GM03348 (cell line): ENCODE measurements at regions not wholly inside any gene's neighbourhood (a gene's known extent, or its start where the extent isn't known, plus 50 kb on each side); places are given as distances from the start of the nearest gene placed in this dataset.

Experiments used
- DNase-seq: peaks from one replicate; pipeline ENCODE4 v3.0.0; 2012; ENCODE audit warnings: low spot score

GRCh38 chr9:118583414-118583813, 785.8 kb downstream of the BRINP1 start:
- DNase-seq: no peak

DNA sequence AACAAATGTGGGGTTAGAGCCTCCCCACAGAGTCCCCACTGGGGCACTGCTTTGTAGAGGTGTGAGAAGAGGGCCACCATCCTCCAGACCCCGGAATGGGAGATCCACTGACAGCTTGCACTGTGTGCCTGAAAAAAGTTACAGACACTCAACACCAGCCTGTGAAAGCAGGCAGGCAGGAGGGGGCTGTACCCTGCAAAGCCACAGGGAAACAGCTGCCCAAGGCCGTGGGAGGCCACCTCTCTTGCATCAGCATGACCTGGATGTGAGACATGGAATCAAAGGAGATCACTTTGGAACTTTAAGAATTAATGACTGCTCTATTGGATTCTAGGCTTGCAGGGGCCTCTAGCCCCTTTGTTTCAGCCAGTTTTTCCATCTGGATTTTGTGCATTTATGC, 782.3 kb downstream of the BRINP1 start:
- DNase-seq: no peak

DNA sequence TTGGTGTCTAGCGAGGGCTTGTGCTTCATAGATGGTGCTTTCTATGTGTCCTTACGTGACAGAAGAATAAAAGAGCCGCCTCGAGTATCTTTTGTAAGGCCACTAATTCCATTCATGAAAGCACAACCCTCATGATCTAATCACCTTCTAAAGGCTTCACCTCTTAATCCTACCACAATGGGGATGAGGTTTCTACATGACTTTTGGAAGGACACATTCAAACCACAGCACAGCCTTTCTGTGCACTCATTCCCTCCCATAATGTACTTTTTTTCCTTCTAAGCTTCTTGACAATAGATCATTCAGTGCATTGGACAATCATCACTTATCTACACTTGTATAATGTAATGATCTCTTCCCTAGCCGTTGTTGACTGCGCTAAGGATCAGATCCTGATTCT, 774.8 kb downstream of the BRINP1 start:
- DNase-seq: no peak

DNA sequence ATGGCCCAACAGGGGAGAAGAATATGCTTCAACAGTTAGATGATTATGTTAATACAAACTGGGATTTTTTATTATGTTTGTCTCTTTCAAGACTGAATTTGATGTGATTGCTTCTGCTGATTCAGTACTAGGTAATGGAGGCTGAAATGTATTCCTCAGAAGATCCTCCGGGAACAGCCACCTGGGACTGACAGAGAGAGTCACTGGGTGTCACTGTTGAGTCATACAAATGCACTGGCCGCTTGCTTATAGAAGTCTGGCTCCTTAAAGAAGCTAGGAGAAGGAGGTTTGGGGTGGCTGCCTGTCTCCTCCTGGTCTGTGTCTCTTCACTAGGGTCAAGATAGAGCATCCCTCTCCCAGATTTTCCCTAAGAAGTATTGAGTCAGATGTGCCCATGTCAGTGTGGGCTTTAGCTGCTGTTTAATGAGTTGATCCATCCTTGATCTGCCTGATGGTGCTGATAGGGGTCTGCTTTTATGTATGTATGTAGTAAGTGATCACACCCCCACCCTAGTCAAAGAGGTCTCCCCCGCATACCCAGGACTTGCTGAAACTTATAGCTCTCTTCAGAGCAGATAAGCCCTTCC, 773.4 kb downstream of the BRINP1 start:
- DNase-seq: peak; percentile 54

DNA sequence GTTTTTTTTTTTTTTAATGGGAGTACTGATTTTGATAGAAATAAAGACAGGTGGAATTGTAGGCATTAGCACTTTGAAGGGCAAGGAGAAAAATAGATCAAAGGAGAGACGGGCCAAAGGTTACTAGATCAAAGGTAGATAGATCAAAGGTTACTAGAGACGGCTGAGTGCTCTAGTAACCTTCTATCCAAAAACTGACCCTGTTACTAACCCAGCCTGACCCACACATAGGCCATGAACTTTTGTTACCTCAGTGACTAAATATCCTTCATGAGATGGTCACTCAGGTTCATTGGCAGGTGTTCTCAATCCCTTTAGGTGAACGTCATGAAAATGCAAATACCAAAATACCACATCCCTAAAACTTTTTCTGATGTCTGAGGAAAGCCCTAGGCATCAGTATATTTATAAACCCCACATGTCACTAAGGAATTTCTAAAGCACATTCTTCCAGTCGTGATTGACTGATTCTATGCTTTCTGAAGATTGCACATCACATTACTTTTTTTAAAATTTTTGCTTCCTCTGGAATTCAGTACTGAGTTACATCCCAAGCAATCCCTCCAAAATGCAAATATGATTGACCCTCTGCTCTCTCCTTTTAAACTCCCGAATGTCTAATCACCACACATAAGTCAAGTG, 772.7 kb downstream of the BRINP1 start:
- DNase-seq: no peak

- DNase-seq: no peak
These were observed 762.6 kb downstream of the BRINP1 start for GRCh38 chr9:118606668-118607067.

DNA sequence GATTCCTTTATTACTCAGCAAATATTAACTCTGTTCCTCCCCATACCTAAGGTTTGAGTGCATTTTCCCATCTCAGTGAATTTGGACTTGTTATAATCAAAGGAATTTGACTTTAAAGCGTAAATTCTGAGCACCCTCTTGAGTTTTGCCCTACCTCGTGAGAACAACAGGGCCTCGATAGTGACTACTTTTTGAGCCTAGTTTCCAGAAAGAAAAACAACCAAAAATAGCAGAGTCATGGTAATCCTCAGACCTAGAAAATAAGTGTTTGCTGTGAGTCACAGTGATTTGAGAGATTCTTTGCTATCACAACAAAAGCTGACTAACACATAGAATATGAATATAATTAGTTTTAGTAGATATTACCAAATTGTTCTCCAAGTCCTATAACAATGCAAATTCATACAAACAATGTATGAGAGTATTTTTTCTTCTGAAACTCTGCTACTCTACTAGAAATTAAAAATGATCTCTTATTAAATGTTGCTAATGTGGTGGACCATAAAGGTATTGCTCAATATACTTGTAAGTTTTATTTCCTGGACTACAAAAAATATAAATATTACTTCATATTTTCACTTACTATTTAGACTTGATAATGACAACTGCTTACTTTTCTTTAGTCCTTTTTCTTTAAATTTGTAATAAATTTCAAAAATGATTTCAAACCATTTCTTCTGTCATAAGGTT, 759.7 kb downstream of the BRINP1 start:
- DNase-seq: peak; percentile 60

DNA sequence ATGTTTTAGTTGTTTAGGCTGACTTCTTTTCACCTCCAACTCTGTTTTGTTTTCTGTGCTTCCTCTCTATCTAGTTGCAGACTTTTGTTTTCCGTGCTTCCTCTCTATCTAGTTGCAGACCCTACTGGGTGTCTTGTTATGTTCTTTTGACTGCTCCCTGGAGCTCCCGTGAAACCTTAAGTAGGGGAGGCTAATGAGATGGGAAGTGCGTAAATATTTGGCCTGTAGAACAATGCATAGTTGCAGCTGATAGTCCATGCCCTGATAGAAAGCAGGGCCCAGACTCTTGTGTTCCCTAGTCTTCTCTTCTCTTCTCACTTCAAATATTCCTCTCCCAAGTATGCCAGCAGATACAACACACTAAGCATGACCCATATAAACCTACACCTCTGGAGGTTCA, 757.0 kb downstream of the BRINP1 start:
- no peak for DNase-seq

GRCh38 chr9:118613996-118614395, 755.2 kb downstream of the BRINP1 start:
- no peak for DNase-seq

DNA sequence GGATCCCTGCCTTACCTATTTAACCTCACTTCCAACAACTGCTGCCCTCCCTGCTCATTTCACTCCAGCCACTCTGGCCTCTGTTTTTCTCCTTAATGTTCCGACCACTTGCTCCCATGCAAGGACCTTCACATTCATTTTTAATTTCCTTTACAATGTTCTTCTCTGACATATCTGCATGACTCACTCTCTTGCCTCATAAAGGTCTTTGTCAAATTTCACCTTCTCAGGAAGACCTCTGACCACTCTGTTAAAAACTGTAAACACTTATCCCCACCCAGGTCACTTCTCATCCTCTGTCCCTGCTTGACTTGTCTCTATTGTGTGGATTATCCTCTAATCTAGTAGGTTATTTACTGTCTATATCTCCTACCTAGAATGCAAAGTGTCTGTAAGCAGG, 751.2 kb downstream of the BRINP1 start:
- DNase-seq: no peak

DNA sequence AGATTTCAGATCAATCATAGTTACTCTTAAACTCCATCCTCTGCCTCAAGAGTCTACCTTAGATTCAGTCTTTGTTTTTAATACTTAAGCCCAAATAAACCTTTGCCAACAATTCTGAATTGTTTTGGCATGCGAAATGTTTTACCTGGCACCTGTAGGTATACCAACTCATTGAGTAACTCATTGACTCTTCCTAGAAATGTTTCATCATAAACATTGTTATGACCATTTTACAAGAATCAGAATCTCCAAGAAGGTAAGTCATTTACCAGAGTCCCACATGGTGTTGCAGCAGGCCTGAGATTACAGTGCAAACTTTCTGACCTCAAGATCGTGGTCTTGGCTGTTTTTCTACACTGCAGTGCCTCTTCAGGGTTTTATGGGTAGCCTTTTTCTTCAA, 750.4 kb downstream of the BRINP1 start:
- DNase-seq: no peak

DNA sequence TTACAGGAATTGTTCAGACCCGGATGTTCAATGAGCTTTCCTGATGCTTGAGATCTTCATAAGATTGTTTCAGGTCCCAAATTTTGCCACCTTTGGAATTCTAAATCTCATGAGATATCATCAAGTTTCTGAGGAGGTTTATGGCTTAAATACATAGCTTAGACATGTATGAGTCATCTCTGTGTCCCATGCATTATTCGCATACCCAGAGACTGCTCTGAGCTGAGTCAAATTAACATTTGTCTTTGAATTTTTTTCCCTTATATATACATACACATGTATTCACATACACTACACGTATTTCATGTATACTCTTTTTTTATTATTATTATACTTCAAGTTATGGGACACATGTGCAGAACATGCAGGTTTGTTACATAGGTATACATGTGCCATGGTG, 744.6 kb downstream of the BRINP1 start:
- DNase-seq: no peak

DNA sequence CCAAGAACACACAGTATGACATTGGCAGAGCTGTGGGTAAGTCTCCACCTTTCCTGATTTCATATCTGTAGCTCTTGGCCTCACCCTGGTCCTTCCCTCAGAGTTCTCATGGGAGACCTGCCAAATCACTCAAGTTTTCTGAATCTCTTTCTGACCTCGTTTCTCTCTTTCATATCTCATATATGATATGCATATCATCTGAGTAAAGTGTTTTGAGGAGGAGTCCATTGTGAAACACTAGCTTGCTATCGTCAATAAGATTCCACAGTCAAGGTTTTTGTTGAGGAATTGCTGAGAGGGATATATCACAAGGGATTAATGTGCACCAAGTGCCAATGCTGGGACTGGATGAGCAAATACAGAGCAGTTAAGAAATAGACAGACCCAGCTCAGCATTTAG, 739.2 kb downstream of the BRINP1 start:
- no peak for DNase-seq

- no peak for DNase-seq
These were observed 738.2 kb downstream of the BRINP1 start for GRCh38 chr9:118630931-118631595.

GRCh38 chr9:118631956-118632355, 737.3 kb downstream of the BRINP1 start:
- no peak for DNase-seq

DNA sequence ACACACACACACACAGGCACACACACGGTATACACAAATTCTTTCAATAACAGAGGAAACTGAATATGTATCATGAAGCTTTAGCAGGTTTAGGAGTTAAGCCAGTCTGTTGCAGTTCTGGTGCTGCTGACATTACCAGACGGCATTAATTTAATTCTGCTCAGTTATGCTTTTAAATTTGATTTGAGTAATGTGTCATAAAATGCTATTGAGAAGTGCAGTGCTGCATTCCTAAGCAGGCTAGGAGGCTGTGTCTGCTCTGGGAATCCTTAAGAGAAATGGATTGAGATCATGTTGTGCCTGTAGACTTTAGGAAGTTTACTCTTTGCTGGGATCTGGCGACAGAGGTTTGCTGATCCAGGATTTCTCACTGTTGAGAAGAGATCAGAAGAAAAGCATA, 733.8 kb downstream of the BRINP1 start:
- DNase-seq: peak; percentile 17

- no peak for DNase-seq
These were observed 731.6 kb downstream of the BRINP1 start for GRCh38 chr9:118637681-118638080.

- DNase-seq: peak; percentile 48
These were observed 728.2 kb downstream of the BRINP1 start for GRCh38 chr9:118640836-118641560.

GRCh38 chr9:118643118-118643517, 726.1 kb downstream of the BRINP1 start:
- peak; percentile 64 for DNase-seq

GRCh38 chr9:118644066-118644465, 725.2 kb downstream of the BRINP1 start:
- no peak for DNase-seq

DNA sequence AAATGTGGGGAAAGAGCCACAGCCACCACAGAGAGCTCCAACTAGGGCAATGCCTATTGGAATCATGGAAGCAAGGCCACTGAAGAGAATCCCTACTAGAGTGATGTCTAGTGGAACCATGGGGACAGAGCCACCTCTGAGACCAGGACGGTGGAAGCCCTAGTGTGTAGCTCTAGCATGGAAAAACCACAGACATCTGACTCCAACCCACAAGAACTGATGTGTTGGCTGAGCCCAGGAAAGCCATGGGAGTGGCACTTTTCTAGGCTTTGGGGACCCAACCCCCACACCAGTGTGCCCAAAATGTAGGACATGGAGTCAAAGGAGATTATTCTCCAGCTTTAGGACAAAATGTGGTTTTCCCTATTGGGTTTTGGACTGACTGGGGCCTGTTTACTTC, 721.9 kb downstream of the BRINP1 start:
- no peak for DNase-seq

DNA sequence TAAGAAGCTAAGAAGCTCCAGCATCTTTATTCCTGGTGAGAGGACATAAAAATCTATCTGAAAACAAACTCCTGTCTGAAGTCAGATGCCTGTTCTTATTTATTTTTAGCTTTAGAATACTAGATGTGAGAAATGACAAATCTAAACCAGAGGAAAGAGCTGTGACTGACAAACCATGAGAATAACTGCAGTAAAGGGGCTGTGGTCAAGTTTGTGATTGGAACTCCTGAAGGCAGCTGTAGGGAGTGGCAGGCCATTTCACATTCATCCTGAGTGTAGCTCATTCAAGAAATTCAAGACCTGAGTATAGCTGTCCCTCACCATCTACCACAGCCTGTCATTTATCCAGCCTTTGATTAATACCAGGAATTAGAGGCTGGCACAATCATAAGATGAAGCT, 718.8 kb downstream of the BRINP1 start:
- DNase-seq: no peak
